NCI-H345 (cell line): ENCODE measurements at regions not wholly inside any gene's neighbourhood (a gene's known extent, or its start where the extent isn't known, plus 50 kb on each side); places are given as distances from the start of the nearest gene placed in this dataset.
"Not testable (repeated sequence)": the region's sequence is repeated elsewhere in the genome, so short reads cannot be mapped to it uniquely, and the experiment has no call there.

Experiments used
- DNase-seq: peaks from one replicate; lab custom pipeline; 2025; lab: John Stamatoyannopoulos, UW

- no peak for DNase-seq
These were observed 83.2 kb upstream of the TNP1 start for GRCh38 chr2:216943109-216943508.

GRCh38 chr2:216942465-216942864, 82.6 kb upstream of the TNP1 start:
- no peak for DNase-seq

- DNase-seq: no peak
These were observed 82.2 kb upstream of the TNP1 start for GRCh38 chr2:216942016-216942415.

DNA sequence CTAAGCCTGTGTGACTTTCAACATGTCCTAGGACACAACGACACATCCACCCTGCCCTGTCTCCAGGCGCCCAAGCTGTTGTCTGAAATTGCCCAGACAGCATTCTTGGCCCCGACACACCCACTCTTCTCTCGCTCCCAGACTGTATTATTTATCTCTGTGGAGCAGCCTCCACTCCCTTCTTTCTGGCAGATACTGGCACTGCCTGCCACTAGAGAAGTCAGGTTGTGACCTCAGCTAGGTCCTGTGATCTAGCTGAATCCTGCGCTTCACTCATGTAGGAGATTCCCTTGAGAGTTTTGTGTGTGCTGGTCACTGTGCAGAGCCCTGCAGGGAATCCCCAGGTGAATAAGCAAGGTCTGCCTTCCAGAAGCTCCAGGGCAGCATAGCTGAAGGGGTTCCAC, 77.1 kb upstream of the TNP1 start:
- peak; percentile 78 for DNase-seq

GRCh38 chr2:216934623-216935022, 74.8 kb upstream of the TNP1 start:
- DNase-seq: no peak

DNA sequence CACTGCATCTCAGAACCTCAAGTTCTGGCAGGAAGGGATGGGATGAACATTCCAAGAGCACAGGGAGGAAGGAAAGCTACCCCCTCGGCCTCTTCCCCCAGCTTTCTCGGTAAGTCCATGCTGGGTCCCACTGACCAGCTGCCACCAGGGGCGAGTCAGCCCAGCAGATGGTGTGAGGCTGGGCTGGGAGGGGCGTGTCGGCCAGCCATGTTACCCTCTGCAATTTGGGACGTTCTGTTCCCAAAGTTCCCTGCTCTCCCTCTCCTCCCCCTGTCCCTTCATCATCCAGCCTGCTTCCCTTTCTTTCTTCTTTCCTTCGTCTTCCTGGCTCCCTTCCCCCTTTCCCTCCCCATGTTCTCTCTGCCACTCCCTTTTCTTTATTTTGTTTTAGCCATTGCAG, 74.3 kb upstream of the TNP1 start:
- DNase-seq: no peak

GRCh38 chr2:216932863-216933548, 73.1 kb upstream of the TNP1 start:
- DNase-seq: no peak

GRCh38 chr2:216932113-216932862, 72.4 kb upstream of the TNP1 start:
- no peak for DNase-seq

DNA sequence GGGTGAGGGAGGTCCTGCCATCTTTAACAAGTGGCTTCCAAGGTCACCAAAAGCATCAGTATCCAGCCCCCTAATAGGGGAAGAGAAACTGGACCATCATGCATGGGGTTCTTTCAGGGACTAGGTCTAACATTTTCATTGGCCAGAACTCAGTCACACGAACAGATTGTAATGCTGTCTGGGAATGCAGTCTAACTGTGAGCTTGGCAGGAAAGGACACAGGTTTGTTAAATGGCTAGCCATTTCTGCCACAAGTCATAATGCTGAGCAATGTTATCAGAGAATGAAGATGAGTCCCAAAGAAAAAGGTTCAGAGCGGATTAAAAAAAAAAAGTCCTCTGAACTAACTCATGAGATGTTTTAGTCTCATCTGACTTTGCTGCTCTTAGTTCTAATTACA, 70.9 kb upstream of the TNP1 start:
- DNase-seq: no peak

- DNase-seq: not testable (repeated sequence)
These were observed 69.5 kb upstream of the TNP1 start for GRCh38 chr2:216929338-216929737.

DNA sequence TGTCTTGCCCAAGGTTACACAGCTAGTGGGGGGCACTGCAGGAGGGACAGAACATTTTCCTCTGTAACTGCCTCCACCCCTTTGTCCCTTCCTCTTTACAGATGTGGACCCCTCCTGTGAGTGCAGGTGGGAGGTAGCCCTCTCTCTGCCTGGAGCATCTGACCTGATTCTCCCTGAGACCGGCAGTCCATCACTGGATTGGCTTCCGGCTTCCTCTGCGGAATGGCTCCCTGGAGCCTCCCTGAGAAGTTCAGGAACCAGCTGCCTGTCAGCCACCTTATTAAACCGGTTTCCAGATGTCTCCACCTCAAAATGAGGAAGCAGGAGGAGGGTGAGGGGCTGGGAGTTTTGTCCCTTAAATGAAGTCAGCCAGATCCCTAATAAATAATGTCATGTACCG, 67.3 kb upstream of the TNP1 start:
- no peak for DNase-seq

GRCh38 chr2:216925636-216926366, 65.9 kb upstream of the TNP1 start:
- DNase-seq: no peak

DNA sequence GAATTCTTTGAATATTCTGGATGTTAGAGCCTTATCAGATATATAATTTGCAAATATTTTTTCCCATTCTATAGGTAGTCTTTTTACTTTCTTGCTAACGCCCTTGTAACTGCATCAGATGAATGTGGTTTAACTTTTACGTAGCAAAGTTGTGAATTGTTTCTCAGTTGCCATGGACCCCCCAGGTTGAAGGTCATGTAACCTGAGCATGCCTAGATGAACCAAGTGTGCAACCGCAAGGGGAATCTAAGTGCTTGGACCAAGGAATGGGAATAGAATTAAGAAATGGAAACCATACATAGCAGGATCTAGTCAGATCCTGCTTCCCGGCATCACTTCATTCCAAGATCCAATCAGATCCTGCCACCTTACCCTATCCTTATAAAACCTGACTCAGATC, 65.1 kb upstream of the TNP1 start:
- DNase-seq: no peak

DNA sequence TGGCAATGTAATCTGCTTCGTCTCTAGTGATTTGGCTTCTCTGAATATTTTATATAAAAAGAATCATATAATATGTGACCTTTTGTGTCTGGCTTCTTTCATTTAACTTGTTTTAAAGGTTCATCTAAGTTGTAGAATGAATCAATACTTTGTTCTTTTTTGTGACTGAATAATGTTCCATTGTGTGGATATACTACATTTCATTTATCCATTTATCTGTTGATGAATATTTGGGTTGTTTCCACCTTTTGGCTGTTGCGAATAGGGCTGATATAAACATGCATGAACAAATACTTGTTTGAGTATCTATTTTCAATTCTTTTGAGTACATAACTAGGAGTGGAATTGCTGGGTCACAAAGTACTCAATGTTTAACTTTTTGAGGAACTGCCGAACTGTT, 63.8 kb upstream of the TNP1 start:
- DNase-seq: no peak

- DNase-seq: peak; percentile 8
These were observed 62.4 kb upstream of the TNP1 start for GRCh38 chr2:216922175-216922780.

- no peak for DNase-seq
These were observed 61.1 kb upstream of the TNP1 start for GRCh38 chr2:216920937-216921456.

GRCh38 chr2:216920143-216920876, 60.4 kb upstream of the TNP1 start:
- no peak for DNase-seq

DNA sequence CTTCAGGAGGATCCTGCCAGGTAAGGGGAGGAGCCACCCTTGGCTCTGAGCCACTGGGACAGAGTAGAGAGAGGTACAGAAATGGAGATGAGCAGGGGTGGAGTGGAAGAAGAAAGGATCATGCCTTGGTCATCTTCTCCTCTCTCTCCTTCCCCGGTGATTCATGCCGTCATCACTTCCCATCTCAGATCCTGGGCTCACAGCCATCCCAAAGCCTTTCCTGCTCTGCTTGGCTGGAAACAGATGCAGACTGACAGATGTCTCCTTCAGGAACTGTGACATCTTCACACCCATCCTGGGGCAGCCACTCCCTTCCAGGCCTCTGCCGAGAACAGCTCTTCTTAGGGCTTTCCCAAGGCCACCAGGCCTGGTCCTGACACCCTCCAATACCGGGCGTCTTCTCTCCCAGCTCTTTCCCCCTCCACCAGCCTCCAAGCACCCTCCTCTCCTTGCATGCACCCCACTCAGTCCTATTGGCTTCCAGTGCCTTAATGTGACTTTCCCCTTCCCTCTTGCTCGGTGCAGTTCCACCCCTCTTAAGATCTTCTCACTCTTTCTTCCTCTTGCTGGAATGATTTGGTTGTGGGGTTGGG, 58.3 kb upstream of the TNP1 start:
- peak; percentile 16 for DNase-seq

GRCh38 chr2:216916956-216917650, 57.2 kb upstream of the TNP1 start:
- no peak for DNase-seq

DNA sequence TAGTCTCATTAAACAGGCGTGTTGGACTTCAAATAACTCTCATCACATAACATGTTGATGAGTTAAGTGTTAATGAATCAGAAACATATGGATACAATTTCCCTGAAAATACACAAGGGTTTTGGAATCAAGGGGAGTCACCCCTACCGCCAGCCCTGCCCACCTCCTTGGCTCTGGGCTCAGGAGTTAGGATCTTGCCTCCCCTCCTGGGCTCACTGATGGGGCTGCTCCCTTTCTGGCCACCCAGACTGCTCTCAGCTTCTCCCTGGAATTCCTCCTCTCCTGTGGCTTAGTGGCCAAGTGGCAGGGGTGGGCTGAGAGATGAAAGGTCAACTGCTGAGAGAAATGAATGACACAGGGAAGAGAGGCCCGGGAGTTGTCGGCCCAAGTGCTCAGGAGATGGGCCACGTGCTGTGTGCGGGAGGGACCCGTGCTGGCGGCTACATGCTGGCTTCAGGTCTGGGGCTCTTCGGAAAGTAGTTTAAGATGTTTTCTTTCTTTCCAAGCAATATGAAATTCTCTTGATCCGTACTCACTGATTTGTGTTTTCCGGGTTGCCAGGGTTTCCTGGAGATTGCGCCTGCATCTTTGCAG, 55.8 kb upstream of the TNP1 start:
- DNase-seq: no peak
